ENCODE measurements at regions not wholly inside any gene's neighbourhood (a gene's known extent, or its start where the extent isn't known, plus 50 kb on each side); places are given as distances from the start of the nearest gene placed in this dataset.
A peak's percentile ranks its signal among the peaks of the same experiment; 100 is the strongest.
"Not testable (repeated sequence)": the region's sequence is repeated elsewhere in the genome, so short reads cannot be mapped to it uniquely, and the experiment has no call there.

DNA sequence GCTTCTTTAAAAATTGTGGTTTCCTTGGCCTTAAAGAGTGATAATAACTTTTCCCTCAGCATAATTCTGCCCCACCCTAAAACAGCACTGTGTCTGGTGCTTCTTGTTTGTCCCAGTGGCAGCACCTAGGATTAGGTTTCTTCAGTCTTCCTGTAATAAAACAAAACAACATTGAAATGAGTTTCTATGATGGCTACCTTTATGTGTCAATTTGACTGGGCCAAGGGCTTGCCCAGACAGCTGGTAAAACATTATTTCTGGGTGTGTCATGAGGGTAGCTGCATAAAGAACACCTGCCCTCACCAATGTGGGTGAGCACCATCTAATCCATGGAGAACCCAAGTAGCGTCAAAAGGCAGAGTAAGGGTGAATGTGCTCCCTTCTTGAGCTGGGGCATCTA is 117.8 kb downstream of the QRSL1 start:
- DNase-seq (ENCODE audit: low read depth, low spot score) = no peak

DNA sequence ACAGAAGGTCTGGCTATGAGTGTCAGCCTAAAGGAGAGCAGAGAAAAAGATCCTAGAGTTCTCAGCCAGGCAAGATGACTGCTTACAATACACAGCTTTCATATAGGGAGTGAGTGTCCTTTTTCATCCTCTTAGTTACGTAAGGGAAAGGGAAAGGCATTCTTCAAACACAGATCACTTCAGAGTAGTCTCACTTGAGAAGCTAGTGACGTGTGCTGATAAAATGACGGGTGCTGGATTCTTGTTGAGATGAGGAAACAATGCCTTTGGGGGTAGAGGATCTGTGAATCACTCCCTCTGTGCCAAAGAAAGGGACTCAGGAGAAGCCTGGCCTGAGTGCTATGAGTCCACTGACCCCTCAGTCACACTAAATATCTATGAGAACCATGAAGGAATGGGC is 117.3 kb downstream of the QRSL1 start:
- peak; percentile 57 for DNase-seq (ENCODE audit: low read depth, low spot score)

DNA sequence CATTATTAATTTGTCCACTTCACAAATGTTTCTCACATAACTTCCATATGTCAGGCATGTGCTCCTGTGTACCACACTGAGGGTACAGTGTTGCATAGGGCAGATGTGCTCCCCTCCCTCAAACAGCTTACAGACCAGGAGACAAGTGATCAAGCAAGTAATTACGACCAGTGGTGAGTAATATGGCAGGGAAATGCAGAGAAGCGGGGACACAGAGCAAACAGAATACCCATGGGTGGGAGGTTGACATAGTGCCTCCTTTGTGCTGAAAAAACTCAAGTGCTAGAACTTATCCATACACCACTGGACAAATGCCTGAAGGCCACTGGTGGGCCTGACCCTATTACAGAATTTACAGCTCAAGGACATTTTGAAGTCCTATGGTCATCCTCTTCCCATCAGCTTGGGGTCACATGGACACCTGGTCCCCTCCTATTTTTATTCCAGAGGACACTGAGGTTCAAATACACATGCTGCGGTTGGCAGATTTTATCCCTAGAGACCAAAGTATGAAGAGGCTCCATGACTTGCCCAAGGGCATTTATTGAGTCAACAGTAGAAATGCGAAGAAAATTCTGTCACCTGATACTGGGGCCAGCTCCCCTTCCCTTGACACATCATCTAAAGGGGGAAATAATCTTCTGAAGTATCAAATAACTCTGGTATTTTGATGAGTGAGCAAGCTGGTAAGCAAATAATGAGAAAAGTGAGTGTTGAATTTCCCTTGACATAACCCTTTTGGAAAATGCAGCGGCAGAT is 116.6 kb downstream of the QRSL1 start:
- DNase-seq (ENCODE audit: low read depth, low spot score) = no peak

DNA sequence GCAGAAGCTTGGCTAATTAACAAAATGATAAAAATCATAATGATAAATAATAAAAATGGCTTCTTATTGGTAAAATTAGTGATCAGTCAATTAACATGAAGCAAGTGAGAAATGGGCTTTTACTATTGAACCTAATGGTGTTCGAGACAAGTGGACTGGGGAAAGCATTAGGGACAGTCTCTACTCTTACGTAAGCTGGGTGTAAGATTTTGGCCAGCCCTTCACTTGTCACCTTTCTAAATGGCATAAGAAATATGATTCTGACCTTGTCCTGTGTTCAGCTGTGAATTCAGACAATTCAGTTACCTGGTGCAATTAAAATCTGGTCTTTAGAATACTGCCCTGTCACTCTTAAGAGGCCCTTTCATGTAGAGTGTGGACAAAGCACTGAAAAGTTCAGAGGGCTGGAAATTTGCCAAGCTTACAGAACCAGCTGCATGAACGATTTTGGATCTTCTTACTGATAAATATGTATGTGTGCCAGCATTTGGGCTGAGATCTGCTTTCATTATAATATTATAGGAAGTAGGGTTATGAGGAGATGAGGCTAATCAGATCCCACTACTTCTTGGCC is 115.9 kb downstream of the QRSL1 start:
- no peak for DNase-seq (ENCODE audit: low read depth, low spot score)

DNA sequence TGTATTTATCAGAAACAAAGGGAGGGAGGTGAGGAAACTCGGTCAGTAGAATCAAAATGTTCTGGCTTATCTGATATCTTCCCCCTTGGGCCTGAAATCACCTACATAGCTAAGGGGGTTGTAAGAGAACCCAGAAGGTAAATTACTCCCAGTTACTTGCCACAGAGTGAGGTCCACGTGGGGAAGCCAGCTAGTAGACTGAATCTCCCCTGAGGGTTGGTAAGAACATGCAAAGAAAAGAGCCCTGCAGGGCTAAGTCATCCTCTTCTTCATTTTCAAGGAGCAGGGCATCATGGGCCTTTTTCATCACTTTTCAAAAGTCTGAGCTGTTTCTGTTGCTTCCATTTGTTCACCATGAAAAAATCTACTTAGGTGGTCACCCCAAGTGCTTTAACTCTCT is 115.4 kb downstream of the QRSL1 start:
- no peak for DNase-seq (ENCODE audit: low read depth, low spot score)

DNA sequence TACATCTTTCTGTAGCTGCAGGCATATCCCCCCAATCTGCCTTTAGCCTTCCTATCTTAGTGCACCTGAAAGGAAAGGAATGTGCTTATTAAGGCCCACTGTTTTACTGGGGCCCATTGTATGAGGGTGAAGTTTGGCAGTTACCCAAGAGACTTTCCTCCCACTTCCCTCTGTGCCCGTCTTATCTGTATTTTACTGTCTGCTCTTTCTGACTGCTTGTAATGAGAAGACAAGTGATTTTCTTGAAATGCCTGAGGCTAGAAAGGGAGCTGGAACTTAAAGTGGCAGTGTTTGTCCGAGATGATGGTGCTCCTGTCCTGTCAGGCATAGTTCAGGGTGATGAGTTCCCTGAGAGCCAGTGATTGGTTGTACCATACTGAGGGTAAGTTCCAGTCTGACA is 114.7 kb downstream of the QRSL1 start:
- not testable (repeated sequence) for DNase-seq (ENCODE audit: low read depth, low spot score)

DNA sequence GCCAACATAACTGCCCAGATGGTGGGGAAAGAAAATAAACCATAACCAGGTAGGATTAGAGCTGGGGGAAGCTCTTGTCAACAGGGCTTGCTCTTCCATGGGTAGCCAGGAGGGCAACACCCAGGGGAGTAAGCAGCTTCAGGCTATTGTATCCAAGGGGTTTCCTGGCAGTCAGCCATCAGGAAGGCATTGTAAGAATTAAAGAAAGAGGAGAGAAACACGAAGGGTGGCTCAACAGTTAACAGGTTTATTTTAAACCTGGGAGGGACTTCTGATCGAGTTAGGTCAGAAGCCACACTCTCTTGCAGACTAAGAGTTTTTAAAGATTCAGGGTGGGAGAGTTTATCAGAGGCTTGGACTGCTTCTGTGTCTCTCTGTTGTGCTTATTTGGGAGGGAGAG is 114.2 kb downstream of the QRSL1 start:
- no peak for DNase-seq (ENCODE audit: low read depth, low spot score)

DNA sequence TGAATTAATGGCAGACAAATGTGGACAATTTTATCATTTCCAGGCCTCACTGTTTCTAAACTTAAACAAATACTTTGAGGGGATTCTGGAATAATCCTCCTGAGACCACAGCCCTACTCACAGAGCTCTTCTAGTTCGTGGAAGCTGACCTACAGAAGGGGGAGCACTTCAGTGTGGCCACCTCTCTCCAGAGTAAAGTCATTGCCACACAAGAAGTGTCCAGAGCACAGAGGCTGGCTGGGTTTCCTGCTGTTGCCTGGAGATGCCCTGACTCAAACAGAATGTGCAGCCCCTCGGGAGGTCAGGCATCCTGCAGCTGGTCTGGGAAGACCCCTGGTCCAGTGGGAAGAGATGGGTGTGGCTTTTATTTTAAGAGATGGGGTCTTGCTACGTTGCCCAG is 110.9 kb downstream of the QRSL1 start:
- DNase-seq (ENCODE audit: low read depth, low spot score) = no peak

DNA sequence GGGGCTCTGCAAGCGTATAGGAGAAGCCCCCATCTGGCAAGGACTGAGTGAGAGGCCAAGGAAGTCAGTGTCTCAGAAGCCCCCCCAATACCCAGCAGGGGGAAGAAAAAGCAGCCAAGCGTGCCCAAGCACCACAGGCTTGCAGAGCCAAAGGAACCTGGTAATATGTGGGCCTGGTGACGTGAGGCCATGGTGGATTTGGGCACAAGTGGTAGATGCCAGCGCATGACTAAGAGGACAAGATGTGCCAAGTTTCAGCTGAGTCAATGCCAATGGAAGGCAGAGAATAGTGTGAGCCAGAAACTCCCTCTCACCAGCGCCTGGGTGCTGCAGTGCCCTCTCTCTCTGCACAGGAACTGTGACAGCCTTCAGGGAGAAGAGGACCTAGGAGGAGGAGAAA is 110.0 kb downstream of the QRSL1 start:
- no peak for DNase-seq (ENCODE audit: low read depth, low spot score)

DNA sequence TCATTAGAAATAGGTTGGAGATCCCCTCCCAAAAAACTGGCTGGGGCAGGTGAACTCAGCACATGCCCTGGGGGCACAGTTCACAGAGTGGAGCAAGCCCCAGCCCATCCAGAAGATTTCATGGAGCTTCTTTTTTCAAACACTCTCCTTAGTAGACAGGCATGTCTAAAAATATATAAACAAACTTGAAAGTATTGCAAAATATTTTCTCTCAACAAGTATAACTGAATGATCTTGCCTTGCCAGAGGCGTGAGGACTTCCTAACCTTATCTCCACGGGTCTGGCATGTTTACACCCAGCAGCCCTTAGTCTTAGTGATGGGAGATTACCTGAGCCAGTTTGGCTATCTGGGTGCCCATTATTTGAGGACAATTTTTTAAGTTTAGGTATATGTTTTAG is 107.1 kb downstream of the QRSL1 start:
- peak; percentile 69 for DNase-seq (ENCODE audit: low read depth, low spot score)

DNA sequence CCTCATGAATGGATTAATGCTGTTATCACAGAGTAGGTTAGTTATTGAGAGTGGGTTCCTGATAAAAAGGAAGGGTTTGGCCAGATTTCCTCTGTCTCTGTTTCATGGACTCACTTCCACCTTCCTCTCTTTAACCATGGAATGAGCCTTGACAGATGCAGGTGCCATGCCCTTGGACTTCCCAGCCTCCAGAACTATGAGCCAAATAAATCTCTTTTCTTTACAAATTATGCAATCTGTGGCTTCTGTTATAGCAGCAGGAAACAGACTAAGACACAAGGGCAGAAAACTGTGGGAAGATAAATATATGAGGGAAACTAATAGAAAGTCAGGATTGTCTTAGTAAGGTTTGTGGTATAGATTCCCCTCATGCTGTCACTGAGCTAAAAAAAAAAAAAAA is 106.5 kb downstream of the QRSL1 start:
- no peak for DNase-seq (ENCODE audit: low read depth, low spot score)

DNA sequence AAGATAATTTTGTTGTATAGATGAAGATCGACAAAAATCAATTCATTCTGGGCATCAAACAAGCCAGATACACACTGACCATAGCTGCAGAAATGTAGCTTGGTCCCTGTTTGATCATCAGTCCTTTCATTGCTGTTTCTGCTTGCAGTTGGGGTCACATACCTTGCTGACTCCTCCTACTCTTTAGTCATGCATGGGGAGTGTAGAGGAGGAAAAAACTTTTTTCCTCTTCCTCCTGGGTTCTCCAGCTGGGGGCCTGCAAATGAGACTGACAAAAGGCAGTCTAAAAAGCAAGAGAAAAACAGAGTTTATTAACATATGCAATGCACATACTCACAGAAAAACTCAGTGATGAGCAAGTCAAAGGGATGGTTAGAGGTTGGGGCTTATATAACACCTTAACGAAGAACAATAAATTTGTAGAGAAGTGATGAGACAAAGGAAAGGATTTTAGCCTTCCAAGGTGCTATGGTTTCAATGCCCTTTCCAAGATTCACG is 105.8 kb downstream of the QRSL1 start:
- no peak for DNase-seq (ENCODE audit: low read depth, low spot score)

DNA sequence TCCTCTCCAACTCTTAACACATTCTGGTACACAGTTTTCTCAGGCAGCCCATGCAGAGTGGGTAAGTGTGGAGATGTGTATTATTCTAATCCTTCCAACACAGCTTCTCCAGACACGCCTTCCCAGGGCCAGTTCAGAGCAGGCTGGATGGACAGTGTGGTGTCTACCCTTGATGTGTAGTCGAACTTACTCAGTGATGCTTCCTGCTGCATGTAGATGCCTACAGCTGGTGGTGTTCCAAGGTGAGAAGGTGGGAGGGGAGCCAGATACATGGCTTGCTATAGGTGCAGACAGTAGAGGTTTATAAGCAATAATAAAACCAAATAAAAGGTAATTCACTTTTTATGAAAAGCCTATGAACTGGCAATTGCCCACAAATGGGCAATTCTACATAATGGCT is 104.0 kb downstream of the QRSL1 start:
- DNase-seq (ENCODE audit: low read depth, low spot score) = no peak

DNA sequence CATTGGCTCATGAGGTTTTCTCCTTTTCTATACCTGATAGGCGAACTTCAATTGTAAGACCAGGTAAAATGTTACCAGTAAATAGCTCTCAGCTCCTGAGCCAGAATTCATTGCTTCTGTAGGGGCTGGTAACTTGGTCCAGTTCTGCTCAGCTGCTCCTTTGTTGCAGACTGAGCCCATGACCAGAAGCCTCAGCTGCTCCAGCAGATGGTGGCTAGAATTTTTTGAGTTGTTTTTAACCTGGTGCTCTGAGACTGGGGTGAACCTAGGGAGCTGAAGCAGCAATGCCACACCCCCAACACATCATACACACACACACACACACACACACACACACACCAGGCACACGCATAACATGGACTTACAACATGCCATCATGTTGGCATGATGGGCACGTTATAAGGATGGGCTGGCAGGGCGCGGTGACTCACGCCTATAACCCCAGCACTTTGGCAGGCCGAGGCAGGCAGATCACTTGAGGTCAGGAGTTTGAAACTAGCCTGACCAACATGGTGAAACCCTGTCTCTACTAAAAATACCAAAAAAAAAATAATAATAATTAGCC is 103.1 kb downstream of the QRSL1 start:
- no peak for DNase-seq (ENCODE audit: low read depth, low spot score)

DNA sequence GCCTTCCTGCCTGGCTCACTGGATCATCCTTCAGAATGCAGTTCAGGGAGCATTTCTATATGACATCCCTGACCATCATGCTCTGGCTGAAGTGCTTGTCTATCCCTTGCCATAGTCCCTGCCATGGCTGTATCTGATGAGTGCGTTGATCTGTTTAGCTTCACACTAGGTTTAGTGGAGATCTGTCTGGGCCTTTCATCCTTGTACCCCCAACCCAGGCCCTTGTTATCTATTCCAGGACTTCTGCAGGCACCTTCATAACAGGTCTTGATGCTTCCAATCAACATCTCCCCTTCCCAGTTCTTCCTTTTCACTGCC is 102.4 kb downstream of the QRSL1 start:
- no peak for DNase-seq (ENCODE audit: low read depth, low spot score)

DNA sequence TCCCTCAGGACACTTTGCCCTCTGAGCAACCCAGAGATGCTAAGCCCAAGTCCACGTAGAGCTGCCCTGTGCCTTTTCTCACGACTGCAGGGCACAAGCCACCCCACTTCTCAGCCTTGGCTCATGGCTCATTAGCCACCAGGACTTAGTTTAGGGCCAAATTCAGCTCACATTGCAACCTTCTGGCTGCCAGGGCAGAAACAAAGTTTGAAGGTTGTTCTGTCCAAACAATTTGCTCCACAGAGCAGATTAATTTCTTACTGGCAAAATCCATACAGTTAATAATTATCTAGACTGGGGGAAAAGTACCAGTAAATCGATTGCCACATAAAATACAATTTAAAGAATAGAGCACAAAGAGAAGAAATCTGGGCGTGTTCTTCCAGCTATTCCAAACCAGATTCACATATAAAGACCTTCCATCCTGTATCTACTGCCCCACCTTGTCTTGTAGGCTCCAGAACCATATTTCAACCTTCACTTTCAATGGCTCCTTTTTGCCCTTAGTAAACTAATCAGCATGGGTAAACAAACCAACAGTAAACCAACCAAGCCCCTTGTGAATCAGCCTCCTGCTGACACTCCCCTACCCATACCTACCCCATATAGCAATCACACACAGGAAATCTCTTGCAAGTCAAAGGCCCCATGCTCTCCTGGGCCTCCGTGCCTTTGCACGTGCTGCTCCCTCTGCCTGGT is 101.9 kb downstream of the QRSL1 start:
- no peak for DNase-seq (ENCODE audit: low read depth, low spot score)

DNA sequence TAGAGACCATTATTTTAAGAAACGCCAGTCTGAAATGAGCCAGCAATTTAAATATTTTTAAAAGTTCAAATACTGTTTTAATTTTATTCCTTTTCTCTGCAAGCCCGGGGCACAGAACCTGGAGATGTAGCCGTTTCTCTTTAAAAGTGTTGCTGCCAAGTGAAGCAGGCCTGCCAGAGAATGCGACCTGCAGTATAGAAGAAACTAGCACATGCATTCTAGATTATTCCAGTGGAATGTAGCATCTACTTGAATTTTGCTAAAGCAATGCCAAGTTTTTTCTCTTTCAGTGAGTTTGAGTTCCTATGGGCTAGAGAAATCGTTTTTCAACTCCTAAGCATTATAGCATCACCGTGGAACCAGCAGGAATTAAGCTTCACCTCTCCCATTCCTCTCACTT is 101.3 kb downstream of the QRSL1 start:
- DNase-seq (ENCODE audit: low read depth, low spot score) = no peak

DNA sequence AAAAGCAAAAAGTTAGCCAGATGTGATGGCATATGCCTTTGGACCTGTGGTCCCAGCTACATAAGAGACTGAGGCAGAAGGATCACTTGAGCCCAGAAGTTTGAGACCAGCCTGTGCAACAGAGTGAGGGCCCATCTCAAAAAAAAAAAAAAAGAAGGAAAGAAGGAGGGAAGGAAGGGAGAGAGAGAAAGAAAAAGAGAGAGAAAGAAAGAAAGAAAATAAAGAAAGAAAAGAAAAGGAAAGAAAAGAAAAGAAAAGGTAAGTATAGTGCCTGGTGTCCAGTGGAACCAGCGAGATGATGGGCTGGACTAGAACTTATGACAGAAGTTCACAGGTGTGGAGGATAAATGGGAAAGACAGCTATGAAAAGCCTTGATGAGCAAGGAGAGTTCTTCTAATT is 100.9 kb downstream of the QRSL1 start:
- DNase-seq (ENCODE audit: low read depth, low spot score) = no peak

DNA sequence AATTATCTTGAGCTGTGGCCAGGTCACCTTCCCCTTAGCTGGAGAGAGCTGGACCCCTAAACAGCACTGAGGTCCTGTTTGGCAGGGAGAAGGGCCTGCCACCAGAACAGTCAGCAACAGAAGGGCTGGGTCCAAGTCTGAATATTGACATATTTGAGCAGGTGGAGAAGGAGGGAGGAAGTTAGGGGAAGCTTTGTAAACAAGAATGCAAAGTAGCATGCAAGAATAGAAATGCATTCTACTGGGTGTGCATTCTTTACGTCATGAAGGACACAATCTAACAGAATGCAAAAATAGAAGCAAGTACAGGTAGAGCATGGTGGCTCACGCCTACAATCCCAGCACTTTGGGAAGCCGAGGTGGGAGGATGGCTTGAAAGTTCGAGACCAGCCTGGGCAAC is 100.5 kb downstream of the QRSL1 start:
- DNase-seq (ENCODE audit: low read depth, low spot score) = no peak

DNA sequence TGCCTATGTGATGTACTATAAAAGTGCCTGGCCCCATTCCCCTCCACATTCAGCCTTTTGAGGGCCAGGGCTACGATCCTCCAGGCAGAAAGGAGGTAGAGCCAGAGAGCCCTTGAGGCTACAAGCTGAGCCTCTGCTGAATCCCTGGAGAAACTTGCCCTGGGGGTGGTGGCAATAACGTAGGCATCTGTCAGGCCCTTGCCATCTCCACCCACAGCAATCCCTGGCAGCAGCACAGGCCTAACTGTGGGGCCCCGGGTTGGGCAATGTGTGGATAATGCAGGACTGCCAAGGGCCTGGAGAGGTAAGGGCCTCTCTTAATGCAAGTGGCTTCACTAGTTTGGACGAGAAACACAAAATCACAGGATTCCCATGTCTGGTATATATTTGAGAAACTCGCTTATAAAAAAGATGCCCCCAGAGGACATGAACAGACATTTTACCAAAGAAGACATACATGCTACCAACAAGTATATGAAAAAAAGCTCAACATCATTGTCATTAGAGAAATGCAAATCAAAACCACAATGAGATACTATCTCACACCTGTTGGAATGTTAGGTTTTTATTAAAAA is 99.0 kb downstream of the QRSL1 start:
- DNase-seq (ENCODE audit: low read depth, low spot score) = no peak

DNA sequence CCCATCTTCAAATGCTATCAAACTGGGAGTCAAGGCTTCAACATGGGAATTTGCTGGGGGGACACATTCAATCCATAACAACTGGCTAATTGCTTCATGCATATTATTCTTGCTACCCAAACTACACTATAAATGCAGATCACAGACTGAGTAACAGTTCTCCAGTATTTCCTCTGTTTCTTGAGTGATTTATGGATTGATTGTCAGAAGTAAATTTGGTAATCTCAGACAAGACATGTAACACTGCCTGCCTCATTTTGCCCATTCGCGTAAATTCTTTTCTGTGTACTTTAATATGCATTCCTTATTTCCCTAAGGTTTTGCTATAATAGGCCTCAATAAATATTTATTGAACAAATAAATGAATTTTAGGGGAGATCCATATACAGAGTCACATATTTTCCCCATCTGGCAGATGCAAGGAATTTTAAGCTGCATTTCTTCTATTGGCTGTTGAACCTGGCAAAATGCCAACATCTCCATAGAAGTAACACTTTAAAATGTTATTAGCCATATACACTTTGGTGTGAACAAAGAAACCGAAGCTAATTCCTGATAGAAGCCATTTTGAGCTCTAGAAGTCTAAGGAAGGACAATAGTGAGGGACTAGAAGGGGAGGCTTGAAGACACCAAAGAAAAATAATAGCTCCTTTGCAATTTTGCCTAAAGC is 98.2 kb downstream of the QRSL1 start:
- DNase-seq (ENCODE audit: low read depth, low spot score) = no peak

DNA sequence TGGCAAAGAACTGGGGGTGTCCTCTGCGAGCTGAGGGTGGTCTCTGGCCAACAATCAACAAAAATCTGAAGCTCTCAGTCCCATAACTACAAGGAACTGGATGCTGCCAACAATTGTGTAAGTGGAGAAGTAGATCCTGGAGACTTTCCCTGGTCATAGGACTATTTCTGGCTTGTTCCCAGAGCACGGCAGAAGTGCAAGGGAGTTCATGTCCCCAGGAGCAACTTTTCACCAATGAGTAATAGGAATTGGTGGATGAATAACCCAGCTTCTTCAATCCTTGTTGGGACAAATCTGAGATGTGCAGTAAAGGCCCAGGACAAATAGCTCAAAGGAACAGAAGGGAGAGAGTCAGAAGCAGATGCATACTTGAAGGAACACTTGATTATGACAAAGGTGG is 95.5 kb downstream of the QRSL1 start:
- DNase-seq (ENCODE audit: low read depth, low spot score) = no peak

Data from ELF-1 (cell line).